Vagina (tissue), 2 donors: ENCODE measurements at regions not wholly inside any gene's neighbourhood (a gene's known extent, or its start where the extent isn't known, plus 50 kb on each side); places are given as distances from the start of the nearest gene placed in this dataset.
"Not testable (repeated sequence)": the region's sequence is repeated elsewhere in the genome, so short reads cannot be mapped to it uniquely, and the experiment has no call there.

Experiments used
- DNase-seq, 2 donors: peaks; one replicate each; pipeline ENCODE4 v3.0.0-alpha.2; 2017; ENCODE audit errors: extremely low spot score in 2 of 2
- H3K27ac ChIP-seq: fragments of 200-600 bp; sonication (generic); one replicate; pipeline ENCODE4 v1.5.1; 2019
- H3K27me3 ChIP-seq: fragments of 200-600 bp; sonication (generic); one replicate; pipeline ENCODE4 v1.5.1; 2019
- H3K36me3 ChIP-seq, 2 donors: fragments of 200-600 bp; sonication (generic); one replicate each; pipeline ENCODE4 v1.5.1; 2017 to 2019
- H3K4me1 ChIP-seq: fragments of 200-600 bp; sonication (generic); one replicate; pipeline ENCODE4 v1.5.1; 2019
- H3K4me3 ChIP-seq, 2 donors: fragments of 200-600 bp; sonication (generic); 1 replicate in 1 of 2; 2 replicates in 1 of 2; pipeline ENCODE4 v1.5.1; 2016 to 2019
- H3K9me3 ChIP-seq: fragments of 200-600 bp; sonication (generic); one replicate; pipeline ENCODE4 v1.5.1; 2019
- POLR2A ChIP-seq, 2 donors: fragments of 450-650 bp; IDR thresholded peaks; one replicate each; pipeline ENCODE4 v1.6.1; 2017; ENCODE audit warnings: antibody characterized with exemption in 2 of 2, mild to moderate bottlenecking in 2 of 2, moderate library complexity in 2 of 2
- POLR2AphosphoS5 ChIP-seq, 2 donors: sonication (generic); formaldehyde crosslinking; IDR thresholded peaks; one replicate each; pipeline ENCODE4 v1.9.0; 2017; ENCODE audit warnings: antibody characterized with exemption in 2 of 2, mild to moderate bottlenecking in 2 of 2, low read depth in 1 of 2; ENCODE audit not compliant: insufficient read depth in 1 of 2
- intact Hi-C: fragments of 100-400 bp; cut with DNase I; formaldehyde crosslinking; loops from one replicate; pipeline ENCODE4 v1.15.1; 2023
- TF ChIP-seq, protein P1 (sequence below), 3 experiments: fragments of 450-650 bp in 2 of 3; fragments of 200-600 bp in 1 of 3; sonication (generic) in 1 of 3; IDR thresholded peaks; one replicate each; pipeline ENCODE4 v1.5.1; 2017 to 2019; ENCODE audit warnings: antibody characterized with exemption in 3 of 3, mild to moderate bottlenecking in 2 of 3, moderate library complexity in 2 of 3

DNA sequence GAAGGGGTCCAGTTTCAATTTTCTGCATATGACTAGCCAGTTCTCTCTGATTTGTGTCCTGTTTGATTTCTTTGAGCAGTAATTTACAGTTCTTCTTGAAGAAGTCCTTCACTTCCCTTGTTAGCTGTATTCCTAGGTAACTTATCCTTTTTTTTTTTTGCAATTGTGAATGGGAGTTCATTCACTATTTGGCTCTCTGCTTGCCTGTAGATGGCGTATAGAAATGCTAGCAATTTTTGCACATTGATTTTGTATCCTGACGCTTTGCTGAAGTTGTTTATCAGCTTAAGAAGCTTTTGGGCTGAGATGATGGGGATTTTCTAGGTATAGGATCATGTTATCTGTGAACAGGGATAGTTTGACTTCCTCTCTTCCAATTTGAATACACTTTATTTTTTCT lies 77.6 kb upstream of the NID2 start:
- no peaks in the 10 kb centered on the region for H3K4me1 ChIP-seq
- no peaks in the 10 kb centered on the region for H3K27me3 ChIP-seq
- TF ChIP-seq POLR2AphosphoS5 (IDR thresholded peaks at IDR 0.05; ENCODE audit: insufficient read depth in 1 of 2, low read depth in 1 of 2) (no peak), POLR2A (IDR thresholded peaks at IDR 0.05) (no peak)
- TF ChIP-seq, protein P1, sequence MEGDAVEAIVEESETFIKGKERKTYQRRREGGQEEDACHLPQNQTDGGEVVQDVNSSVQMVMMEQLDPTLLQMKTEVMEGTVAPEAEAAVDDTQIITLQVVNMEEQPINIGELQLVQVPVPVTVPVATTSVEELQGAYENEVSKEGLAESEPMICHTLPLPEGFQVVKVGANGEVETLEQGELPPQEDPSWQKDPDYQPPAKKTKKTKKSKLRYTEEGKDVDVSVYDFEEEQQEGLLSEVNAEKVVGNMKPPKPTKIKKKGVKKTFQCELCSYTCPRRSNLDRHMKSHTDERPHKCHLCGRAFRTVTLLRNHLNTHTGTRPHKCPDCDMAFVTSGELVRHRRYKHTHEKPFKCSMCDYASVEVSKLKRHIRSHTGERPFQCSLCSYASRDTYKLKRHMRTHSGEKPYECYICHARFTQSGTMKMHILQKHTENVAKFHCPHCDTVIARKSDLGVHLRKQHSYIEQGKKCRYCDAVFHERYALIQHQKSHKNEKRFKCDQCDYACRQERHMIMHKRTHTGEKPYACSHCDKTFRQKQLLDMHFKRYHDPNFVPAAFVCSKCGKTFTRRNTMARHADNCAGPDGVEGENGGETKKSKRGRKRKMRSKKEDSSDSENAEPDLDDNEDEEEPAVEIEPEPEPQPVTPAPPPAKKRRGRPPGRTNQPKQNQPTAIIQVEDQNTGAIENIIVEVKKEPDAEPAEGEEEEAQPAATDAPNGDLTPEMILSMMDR (IDR thresholded peaks at IDR 0.05), result no peak
- H3K9me3 ChIP-seq, result no peaks in the 10 kb centered on the region
- intact Hi-C loops, result no loop called here
- no peak for DNase-seq
- H3K4me3 ChIP-seq, result no peak overlapping the region
- H3K27ac ChIP-seq, result no peak overlapping the region
- H3K36me3 ChIP-seq, result no peaks in the 10 kb centered on the region

DNA sequence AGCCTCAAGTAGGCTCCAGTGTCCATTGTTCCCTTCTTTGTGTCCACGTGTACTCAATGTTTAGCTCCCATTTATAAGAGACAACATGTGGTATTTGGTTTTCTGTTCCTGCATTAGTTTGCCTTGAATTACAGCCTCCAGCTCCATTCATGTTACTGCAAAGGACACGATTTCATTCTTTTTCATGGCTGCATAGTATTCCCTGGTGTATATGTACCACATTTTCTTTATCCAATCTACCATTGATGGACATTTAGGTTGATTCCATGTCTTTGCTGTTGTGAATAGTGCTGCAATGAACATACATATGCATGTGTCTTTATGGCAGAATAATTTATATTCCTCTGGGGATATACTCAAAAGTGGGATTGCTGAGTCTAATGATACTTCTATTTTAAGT lies 75.2 kb upstream of the NID2 start:
- H3K27me3 ChIP-seq, DNase-seq, H3K9me3 ChIP-seq, H3K4me3 ChIP-seq, H3K27ac ChIP-seq, H3K4me1 ChIP-seq, H3K36me3 ChIP-seq, intact Hi-C loops: not testable (repeated sequence)

DNA sequence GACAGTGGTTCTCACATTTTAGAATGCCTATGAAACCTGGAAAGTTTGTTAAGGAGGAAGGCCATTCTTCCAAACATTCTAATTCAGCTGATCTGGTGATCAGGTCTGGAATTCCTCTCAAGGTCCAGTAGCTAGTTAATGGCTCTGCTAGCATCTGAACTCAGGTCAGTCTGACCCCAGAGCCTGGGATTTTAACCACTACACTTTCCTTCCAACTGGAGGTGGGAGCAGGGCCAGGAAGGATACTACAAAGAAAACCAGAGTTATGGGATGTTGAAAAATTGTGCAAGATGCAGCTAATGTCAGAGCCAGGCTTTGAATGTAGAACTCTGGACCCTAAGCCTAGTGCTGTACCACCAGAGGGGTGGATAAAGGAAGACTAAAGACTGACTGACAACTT lies 73.6 kb upstream of the NID2 start:
- Histone ChIP-seq H3K27me3 (no peaks in the 10 kb centered on the region), H3K4me1 (no peaks in the 10 kb centered on the region), H3K27ac (no peak overlapping the region), H3K4me3 (no peak overlapping the region), H3K9me3 (no peaks in the 10 kb centered on the region), H3K36me3 (no peaks in the 10 kb centered on the region)
- no peak for DNase-seq
- TF ChIP-seq POLR2A (IDR thresholded peaks at IDR 0.05) (no peak), POLR2AphosphoS5 (IDR thresholded peaks at IDR 0.05; ENCODE audit: insufficient read depth in 1 of 2, low read depth in 1 of 2) (no peak)
- TF ChIP-seq, protein P1 (IDR thresholded peaks at IDR 0.05), result no peak
- intact Hi-C loops, result no loop called here

DNA sequence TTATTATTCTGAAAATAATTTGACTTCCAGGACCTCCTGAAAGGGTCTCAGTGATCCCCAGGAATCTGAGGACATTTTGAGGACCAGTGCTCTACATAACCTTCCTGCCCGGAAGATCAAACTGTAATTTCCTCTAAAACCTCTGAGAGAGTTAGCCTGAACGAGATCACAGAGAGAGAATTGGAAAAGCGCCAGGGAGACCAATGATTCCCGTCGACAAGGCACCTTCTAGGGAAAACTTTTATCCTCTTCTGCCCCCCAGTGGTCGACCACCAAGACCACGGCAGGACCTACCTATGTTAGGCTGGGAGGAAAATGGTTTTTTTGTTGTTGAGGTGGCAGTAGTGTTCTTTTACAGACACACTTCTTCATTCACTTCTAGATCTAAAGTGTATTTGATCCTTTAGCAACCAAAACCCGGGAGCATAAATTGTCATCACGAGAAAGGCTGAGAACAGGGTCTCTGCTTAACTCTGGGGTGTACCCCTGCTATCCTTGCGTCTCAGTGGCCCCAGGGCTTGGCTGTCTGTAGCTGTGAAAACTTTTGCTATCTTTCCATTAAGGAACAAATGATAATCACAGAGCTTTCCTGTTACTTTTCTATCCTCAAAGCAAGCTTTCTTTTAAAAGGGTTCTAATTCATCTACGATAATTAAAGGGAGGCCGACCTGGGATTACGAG lies 62.9 kb upstream of the NID2 start:
- Histone ChIP-seq H3K27me3 (no peaks in the 10 kb centered on the region), H3K27ac (no peak overlapping the region), H3K36me3 (no peaks in the 10 kb centered on the region), H3K9me3 (no peaks in the 10 kb centered on the region), H3K4me1 (peaks cover 4% of the 10 kb centered on the region), H3K4me3 (no peak overlapping the region)
- TF ChIP-seq, protein P1 (IDR thresholded peaks at IDR 0.05), result peak; percentile 6 to 78 (median 63)
- TF ChIP-seq POLR2A (IDR thresholded peaks at IDR 0.05), result no peak
- no peak for DNase-seq
- intact Hi-C loops, result loop anchor here (5.0 kb wide), 1 partner anchor 129 kb away; no protein-coding TSS in a partner anchor

DNA sequence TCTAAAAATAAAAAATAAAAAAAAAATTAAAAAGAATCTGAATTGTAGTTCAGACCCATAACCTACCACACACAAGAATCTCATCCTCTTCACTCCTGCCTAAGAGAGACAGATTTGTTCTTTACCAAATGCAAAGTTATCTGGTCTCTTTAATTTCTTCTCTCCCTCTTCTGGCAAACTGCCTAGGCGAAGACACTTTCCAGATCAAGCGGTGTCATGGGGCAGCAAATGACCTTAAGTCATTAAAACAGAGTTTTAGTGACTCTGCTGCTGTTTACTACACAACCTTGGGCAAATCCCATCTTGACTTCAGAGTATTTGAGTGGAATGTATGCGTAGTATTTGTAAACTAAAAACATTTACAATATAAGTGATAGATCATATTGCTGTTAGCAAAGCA lies 60.9 kb upstream of the NID2 start:
- Histone ChIP-seq H3K27ac (no peak overlapping the region), H3K4me1 (peaks cover 5% of the 10 kb centered on the region), H3K9me3 (no peaks in the 10 kb centered on the region), H3K36me3 (no peaks in the 10 kb centered on the region), H3K4me3 (no peak overlapping the region), H3K27me3 (no peaks in the 10 kb centered on the region)
- intact Hi-C loops, result loop anchor here (5.0 kb wide), 1 partner anchor 127 kb away; no protein-coding TSS in a partner anchor
- TF ChIP-seq, protein P1 (IDR thresholded peaks at IDR 0.05), result no peak
- no peak for TF ChIP-seq POLR2AphosphoS5 (IDR thresholded peaks at IDR 0.05; ENCODE audit: insufficient read depth in 1 of 2, low read depth in 1 of 2)
- no peak for TF ChIP-seq POLR2A (IDR thresholded peaks at IDR 0.05)
- DNase-seq, result no peak
